ENCODE measurements at regions not wholly inside any gene's neighbourhood (a gene's known extent, or its start where the extent isn't known, plus 50 kb on each side); places are given as distances from the start of the nearest gene placed in this dataset.

DNA sequence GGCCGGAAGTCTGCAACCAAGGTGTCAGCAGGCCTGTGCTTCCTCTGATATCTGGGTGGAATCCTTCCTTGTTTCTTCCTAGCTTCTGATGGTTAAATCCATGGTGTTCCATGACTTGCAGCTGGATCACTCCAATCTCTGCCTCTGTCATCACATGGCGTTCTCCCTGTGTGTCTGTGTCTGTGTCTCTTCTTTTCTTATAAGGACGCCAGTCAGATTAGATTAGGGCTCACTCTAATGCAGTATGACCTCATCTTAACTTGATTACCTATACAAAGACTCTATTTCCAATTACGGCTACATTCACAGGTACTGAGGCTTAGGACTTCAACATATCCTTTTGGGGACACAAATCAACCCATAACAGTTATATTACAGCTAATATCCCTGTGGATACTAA, 70.3 kb upstream of the FAM3C start:
- in situ Hi-C loops (cut with MboI; ENCODE audit: low sequenced_read_pairs): no loop called here

DNA sequence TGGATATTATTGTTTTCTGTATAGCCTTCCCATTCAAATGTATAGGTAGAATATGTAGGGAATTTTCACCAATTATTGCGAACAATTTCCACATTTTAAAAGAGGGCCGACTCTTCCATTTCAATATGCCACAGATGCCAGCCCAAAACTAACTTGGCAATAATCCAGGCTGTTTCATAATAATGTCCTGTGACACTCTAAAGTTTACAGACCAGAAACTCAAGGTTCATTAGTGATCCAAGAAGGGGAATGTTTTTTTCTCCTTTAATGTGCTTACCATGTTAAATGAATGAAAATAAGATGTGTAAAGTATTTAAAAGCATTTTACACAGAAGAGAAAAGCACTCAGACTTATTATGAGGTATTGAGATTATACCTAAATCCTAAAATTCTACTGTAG, 63.0 kb upstream of the FAM3C start:
- in situ Hi-C loops (cut with MboI; ENCODE audit: low sequenced_read_pairs): no loop called here

GRCh38 chr7:121456785-121457359, 60.8 kb upstream of the FAM3C start:
- in situ Hi-C loops (cut with MboI; ENCODE audit: low sequenced_read_pairs): no loop called here

DNA sequence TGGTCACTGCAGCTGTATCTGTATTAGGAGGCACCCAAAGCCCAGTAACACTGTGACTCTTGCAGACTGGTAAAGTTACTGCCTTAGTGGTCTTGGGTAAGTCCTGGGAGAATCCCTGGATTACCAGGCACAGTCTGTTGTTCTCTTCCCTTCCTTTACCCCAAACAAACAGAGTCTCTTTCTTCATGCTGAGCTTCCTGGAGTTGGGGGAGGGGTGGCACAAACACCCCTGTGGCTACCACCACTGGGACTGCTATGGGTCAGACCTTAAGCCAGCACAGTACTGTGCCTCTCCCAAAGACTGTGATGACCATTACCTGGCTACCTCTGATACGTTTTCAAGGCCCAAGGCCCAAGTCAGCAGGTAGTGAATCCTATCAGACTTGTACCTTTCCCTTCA, 59.9 kb upstream of the FAM3C start:
- in situ Hi-C loops (cut with MboI; ENCODE audit: low sequenced_read_pairs): no loop called here

DNA sequence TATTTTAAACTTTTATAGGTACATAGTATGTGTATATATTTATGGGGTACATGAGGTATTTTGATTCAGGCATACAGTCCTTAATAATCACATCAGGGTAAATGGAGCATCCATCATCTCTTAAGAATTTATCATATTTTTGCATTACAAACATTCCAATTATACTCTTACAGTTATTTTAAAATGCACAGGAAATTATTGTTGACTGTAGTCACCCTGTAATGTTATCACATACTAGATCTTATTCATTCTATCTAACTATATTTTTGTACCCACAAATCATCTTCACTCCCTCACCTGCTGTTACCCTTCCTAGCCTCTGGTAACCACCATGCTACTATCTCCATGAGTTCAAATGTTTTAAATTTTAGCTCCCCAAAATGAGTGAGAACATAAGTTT, 56.3 kb upstream of the FAM3C start:
- in situ Hi-C loops (cut with MboI; ENCODE audit: low sequenced_read_pairs): no loop called here

- in situ Hi-C loops (cut with MboI; ENCODE audit: low sequenced_read_pairs): no loop called here
These were observed 55.4 kb upstream of the FAM3C start for GRCh38 chr7:121451367-121452094.

DNA sequence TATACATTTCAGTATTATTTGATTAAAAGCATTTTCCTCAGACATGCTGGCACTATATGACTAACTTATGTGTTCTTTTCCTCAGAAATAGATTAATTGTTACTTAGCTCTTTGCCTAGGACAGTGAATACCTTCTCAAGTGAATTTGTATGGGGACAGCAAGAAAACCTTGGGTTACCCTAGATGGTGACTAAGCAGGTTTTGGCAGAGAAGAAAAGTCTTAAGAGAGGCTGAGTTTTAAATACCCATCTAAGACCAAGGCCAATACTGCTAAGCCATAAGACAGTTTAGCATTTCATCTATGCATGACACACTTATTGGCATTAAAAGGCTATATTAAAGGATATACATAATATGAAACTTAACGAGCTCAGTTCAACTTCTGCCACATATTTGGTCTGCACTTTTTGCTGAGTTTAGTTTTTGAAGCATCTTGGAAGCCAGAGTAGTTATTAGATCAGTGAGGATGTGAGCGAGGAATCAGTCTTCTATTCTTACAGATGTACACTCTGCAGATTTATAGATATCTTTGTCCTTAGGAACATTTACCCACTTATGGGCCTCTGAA, 54.6 kb upstream of the FAM3C start:
- in situ Hi-C loops (cut with MboI; ENCODE audit: low sequenced_read_pairs): no loop called here

DNA sequence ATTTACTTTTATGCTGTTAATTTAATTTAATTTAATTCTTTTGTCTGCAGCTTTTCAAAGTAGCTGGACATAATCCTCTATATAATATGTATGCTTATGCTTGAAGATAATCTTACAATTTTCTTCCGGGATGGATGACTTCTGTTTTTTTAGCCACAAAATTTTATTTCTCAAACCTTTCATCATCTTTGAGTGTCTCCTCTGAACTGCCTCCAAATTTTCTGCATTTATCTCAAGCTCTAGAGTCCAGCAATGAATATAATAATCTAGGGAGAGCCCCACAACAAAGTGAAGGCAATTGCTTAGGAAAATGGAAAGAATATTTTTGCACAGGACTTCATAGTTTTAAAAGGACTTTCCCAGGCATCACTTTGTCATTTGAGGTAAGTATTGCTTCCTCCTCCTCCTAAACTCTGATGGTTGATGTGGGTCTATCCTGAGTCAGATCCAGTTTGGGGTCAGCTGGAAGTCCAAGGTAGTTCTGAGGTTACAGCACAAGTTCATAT, 53.7 kb upstream of the FAM3C start:
- in situ Hi-C loops (cut with MboI; ENCODE audit: low sequenced_read_pairs): no loop called here

GRCh38 chr7:121449329-121449728, 53.2 kb upstream of the FAM3C start:
- in situ Hi-C loops (cut with MboI; ENCODE audit: low sequenced_read_pairs): no loop called here

DNA sequence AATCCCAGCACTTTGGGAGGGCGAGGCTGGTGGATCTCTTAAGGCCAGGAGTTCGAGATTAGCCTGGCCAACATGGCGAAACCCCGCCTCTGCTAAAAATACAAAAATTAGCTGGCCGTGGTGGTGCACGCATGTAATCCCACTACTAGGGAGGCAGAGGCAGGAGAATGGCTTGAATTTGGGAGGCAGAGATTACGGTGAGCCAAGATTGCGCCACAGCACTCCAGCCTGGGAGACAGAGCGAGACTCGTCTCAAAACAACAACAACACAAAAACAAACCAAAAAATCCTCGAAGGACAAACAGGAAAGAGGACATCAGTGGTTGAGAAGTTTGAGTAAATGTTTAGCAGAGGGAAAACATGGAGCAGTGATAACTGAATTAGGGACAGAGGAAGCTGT, 52.3 kb upstream of the FAM3C start:
- in situ Hi-C loops (cut with MboI; ENCODE audit: low sequenced_read_pairs): no loop called here

GRCh38 chr7:121447911-121448300, 51.8 kb upstream of the FAM3C start:
- in situ Hi-C loops (cut with MboI; ENCODE audit: low sequenced_read_pairs): no loop called here

- in situ Hi-C loops (cut with MboI; ENCODE audit: low sequenced_read_pairs): no loop called here
These were observed 51.3 kb upstream of the FAM3C start for GRCh38 chr7:121447243-121447910.

- in situ Hi-C loops (cut with MboI; ENCODE audit: low sequenced_read_pairs): no loop called here
These were observed 50.4 kb upstream of the FAM3C start for GRCh38 chr7:121446526-121446925.

All from HL-60/S4 (cell line).